ENCODE measurements at regions not wholly inside any gene's neighbourhood (a gene's known extent, or its start where the extent isn't known, plus 50 kb on each side); places are given as distances from the start of the nearest gene placed in this dataset.

GRCh38 chr2:221704442-221704841 lies 132.3 kb upstream of the EPHA4 start:
- no peak for DNase-seq (ENCODE audit: low read depth)

DNA sequence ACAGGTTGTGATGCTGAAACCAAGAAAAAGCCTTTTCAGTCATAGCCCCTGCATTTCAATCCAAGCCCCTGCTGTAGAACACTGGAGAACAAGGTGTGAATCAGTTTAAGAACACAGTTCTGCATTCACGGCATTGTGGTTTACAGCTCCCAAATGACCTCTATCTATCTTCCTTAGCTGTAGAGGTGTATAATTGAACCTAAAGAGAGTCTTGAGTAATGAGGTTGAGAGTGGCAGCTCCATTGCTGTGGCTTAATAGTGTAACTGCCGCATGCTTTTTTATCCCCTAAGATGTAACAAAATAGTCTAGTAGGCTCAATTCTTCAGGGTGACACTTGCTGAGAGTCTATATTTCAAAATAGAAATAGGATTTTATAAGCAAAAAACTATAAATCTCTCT lies 121.3 kb upstream of the EPHA4 start:
- no peak for DNase-seq (ENCODE audit: low read depth)

DNA sequence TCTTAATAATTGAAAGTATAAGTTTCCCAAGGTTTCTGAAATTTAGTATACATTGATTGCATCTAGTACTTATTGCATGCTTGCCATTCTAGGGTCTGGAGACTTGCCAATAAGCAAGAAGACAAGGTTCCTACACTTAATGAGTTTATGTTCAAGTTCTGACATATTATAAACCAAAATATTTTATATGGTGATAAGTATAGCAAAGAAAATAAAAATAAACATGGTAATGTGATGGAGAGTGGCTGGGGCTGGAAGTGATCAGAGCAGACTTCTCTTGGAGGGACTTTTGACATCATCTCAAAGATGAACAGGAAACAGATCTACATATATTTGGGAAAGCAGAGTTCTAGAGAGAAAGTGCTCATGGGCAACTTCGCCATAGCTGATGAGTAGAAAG lies 119.5 kb upstream of the EPHA4 start:
- DNase-seq (ENCODE audit: low read depth), result no peak

GRCh38 chr2:221689140-221689539 lies 117.0 kb upstream of the EPHA4 start:
- no peak for DNase-seq (ENCODE audit: low read depth)

DNA sequence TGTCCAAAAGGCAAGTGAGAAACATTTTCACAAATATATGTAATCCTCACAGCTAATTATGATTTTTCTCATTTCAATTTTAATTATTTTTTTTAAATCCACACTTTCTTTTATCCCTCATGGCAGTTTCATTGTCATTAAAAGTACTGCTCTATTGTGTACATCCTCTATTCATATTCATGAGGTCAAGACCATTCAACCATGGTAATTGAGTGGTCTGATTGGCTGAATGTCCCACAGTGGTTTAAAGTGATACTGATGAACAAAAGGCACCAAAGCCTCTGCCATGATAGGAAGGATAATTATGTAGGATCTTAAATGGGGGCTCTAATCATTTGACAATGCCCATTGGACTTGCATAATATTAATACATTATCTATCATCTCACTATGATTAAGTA lies 108.4 kb upstream of the EPHA4 start:
- no peak for DNase-seq (ENCODE audit: low read depth)

GRCh38 chr2:221677688-221678087 lies 105.6 kb upstream of the EPHA4 start:
- DNase-seq (ENCODE audit: low read depth), result no peak

DNA sequence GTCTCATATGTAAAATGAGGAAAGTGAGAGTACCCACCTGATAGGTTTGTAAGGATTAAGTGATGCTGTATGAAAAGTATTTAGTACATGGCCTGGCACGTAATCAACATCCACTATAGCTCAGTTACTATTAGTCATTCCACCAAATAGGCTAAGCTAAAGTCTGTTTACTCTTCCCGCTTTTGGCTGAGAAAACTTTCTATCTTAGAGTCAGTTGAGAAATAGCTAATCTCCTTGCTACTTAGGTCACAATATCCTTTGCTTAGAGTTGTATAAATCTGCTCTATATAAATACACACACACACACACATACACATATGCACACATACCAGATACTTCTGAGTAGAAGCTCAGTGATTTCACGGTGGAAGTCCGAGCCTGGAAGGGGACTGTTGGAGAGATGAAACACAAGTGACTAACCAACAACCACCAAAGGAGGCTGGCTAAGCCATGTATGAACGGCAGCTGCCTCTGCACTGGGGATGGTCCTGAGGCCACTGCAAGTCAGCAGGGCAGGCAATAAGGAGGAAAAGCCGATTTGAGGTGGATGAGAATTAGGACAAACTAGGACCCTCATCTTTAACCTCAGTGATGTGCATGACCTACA lies 104.6 kb upstream of the EPHA4 start:
- DNase-seq (ENCODE audit: low read depth), result no peak

DNA sequence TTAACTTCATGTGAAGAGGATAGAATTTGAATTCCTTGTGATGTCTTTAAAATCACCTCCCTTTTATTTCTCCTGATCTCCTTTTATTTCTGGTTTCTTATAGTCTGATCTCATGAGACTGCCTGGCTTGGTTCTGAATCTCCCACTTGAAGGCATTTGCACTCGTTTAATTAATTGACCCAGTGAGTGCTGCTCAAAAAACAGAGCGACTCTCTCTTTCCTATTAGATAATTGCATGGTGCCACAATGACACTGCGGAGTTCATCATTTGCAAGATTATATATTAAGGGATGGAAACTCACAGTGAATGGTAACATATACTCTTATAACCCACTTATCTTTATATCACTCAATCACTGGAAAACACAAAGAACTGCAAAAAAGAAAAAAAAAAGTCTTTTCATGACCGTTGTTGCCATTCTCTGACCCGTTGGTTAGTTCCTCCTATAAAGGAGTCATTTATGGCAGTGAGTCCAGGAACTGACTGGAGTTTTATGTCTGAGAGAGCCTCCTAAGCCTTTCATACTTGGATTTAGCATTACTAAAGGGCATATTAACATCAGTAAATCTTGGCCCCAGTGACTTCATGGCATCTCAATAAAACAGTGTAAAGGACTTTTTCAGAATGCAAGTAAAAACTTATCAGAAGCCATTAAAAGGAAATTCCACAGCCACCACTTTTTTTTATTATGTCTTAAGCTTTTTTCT lies 103.3 kb upstream of the EPHA4 start:
- no peak for DNase-seq (ENCODE audit: low read depth)

GRCh38 chr2:221674446-221674845 lies 102.3 kb upstream of the EPHA4 start:
- DNase-seq (ENCODE audit: low read depth), result no peak

GRCh38 chr2:221673248-221673647 lies 101.1 kb upstream of the EPHA4 start:
- no peak for DNase-seq (ENCODE audit: low read depth)

GRCh38 chr2:221671515-221671914 lies 99.4 kb upstream of the EPHA4 start:
- DNase-seq (ENCODE audit: low read depth), result no peak

DNA sequence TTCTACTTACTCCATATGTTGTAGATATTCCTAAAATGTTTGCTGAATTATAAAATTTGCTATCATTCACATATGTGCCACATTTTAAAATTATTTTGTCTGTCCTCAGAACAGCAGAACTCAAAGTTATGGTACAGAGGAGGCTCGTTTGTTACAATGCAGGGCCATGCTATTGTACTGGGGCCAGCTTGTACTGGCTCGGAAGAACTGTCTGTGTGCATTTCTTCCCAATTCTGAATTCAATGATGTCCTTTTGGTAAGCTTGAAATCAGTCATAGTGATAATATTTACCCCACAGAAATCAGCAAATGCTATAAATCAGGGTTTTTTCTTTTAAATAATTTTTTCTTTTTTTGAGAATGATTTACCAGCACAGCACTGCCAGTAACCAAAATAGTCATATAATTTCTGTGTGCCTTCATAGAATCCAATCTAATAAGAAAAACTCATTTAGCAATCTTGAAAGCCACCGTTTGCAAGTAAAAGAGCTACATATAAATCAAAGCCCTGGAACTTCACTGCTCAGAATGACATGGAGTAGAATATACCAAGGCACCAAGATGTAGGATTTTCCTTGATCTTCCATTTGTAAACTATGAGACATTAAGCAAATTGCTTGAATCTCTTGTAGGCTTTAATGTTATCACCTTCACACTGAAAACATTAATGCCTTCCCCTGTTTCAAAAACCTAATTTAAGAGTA lies 90.7 kb upstream of the EPHA4 start:
- DNase-seq (ENCODE audit: low read depth), result no peak

- no peak for DNase-seq (ENCODE audit: low read depth)
These were observed 85.7 kb upstream of the EPHA4 start for GRCh38 chr2:221657806-221658205.

DNA sequence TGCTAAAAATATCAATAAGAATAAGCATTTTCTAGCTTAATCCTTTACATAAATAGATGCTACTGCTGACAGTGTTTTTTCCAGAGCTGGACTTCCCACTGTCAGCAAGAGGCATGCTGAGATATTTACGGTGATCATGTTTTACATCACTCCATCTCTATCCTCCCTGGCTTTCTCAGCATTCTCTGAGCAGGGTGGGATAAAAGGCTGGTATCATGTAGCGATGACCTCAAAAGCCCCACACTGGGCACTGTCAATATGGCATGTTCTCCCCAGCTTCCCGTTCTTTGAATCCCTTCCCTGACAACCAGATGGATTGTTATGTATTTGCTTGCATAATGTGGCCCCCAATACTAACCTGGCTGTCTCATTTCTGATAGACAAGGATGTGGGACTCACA lies 83.2 kb upstream of the EPHA4 start:
- DNase-seq (ENCODE audit: low read depth), result no peak

DNA sequence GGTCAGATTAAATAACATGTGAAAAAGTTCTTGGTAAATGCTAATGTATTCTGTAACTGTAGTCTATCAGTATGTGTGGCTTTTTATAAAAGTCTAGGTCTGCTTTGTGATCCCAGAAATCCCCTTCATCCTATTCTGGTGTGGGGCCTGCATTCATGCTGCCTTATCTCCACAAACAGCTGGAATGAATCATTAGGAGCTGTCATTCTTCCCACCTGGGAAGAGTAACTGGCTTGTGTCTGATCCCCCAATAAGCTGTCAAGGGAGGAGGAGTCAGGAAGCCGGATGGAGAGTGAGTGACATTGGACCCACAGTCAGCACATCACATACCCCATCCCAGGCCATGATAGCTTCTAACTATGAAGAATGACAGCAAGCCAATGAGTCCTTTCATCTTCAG lies 81.1 kb upstream of the EPHA4 start:
- DNase-seq (ENCODE audit: low read depth), result no peak

DNA sequence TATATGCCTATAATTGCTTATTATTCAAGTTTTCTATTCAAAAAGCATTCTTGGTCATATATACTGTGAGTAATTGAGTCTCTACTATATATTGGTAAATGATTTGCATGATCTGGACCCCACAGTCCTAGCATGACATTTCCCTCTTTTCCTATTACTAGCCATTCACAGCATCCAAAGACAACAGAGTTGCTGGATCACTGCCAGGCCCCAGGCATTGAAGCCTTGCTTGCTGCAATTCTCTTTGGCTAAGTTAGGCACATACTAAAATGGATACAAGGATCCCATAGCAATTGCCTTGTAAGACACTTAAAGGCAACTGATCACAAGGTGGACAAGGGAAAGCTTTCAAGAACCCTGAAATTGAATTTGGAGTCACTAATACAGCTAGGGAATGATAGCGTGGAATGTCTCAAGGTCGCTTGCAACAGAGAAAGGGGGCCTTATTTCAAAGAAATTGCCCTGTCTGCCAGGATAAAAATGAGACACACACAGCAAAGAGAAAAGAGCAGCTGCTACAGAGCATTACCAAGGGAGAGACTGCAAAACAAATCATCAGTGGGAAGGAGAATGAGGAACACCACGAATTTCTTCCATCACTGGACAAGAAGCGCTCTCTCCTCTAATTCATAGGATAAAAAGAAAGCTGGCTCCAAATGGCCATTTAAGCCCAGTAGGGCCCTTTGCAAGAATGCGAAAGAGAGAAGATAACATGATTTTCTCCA lies 77.1 kb upstream of the EPHA4 start:
- DNase-seq (ENCODE audit: low read depth), result no peak

DNA sequence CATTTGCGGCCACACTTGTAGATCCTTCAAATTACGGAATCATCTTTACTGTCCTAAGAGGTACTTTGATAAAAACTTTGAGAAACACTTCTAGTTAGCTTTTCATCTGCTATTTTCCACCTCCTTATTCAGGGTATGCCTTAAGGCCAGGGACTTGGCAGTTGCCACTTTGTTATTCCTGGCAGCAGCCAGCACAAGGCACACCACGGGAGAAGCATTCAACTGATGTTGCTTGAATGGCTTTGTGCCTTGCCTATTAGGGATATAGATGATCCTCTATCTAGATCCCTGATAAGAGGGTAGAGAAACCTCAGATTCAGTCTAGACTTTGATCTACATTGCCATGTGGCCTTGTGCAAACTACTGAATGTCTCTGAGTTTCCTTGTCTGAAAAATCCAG lies 70.3 kb upstream of the EPHA4 start:
- DNase-seq (ENCODE audit: low read depth), result no peak

GRCh38 chr2:221641181-221641871 lies 69.2 kb upstream of the EPHA4 start:
- DNase-seq (ENCODE audit: low read depth), result no peak

DNA sequence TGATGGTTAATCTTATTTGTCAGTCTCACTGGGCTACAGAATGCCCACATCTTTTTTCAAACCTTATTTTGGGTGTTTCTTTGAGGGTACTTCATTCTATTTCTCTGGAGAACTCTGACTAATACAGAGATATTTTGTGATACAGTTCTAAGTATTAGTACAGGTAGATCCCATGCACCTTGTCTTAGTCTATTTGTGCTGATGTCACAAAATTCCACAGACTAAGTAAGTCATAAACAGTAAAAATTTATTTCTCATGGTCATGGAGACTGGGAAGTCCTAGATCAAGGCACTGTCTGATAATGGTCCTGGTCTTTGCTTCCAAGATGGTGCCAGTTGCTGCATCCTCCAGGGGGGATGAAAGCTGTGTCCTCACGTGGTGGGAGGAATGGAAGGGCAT lies 68.6 kb upstream of the EPHA4 start:
- DNase-seq (ENCODE audit: low read depth), result no peak

- DNase-seq (ENCODE audit: low read depth), result no peak
These were observed 65.7 kb upstream of the EPHA4 start for GRCh38 chr2:221637851-221638250.

DNA sequence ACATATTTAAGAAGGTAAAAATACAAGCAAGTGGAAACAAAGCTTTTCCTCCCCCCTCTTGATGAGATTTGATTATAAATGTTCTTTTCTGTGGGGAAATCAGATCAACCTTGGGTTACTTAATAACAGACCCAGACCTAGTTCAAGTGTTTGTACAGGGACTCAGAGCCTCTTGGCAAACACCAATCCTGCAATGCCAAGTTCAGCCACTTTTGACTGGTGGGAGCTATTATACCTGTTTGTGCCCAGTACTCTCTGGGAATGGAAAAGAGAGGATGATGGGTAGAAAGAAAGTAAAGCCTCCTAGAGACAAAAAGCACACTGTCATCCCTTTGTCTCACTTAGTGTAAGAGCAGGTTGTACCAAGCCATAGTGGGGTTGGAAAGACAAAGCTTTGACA lies 63.8 kb upstream of the EPHA4 start:
- DNase-seq (ENCODE audit: low read depth), result no peak

GRCh38 chr2:221629468-221629867 lies 57.4 kb upstream of the EPHA4 start:
- DNase-seq (ENCODE audit: low read depth), result no peak

All from forelimb muscle (tissue), 1 donor.